ENCODE measurements at regions not wholly inside any gene's neighbourhood (a gene's known extent, or its start where the extent isn't known, plus 50 kb on each side); places are given as distances from the start of the nearest gene placed in this dataset.

GRCh38 chr10:108187408-108188012 is 1023.0 kb upstream of the SORCS1 start:
- Histone ChIP-seq H3K4me1 (no peaks in the 10 kb centered on the region), H3K4me3 (no peak overlapping the region), H3K27me3 (no peaks in the 10 kb centered on the region), H3K27ac (no peak overlapping the region), H3K9me3 (no peaks in the 10 kb centered on the region), H3K36me3 (no peaks in the 10 kb centered on the region)
- no peak for DNase-seq
- TF ChIP-seq CTCF (IDR thresholded peaks at IDR 0.05): no peak
- intact Hi-C loops (cut with DNase I; ENCODE audit: low total_unique reads): no loop called here

- Histone ChIP-seq H3K27me3 (no peaks in the 10 kb centered on the region), H3K27ac (no peak overlapping the region), H3K4me1 (no peaks in the 10 kb centered on the region), H3K9me3 (no peaks in the 10 kb centered on the region), H3K36me3 (no peaks in the 10 kb centered on the region), H3K4me3 (no peak overlapping the region)
- TF ChIP-seq CTCF (IDR thresholded peaks at IDR 0.05): no peak
- intact Hi-C loops (cut with DNase I; ENCODE audit: low total_unique reads): no loop called here
- DNase-seq: no peak
Observed at GRCh38 chr10:108184114-108184513, 1019.6 kb upstream of the SORCS1 start.

- no peaks in the 10 kb centered on the region for H3K9me3 ChIP-seq
- no peak for TF ChIP-seq CTCF (IDR thresholded peaks at IDR 0.05)
- no peaks in the 10 kb centered on the region for H3K27me3 ChIP-seq
- no peaks in the 10 kb centered on the region for H3K36me3 ChIP-seq
- no peaks in the 10 kb centered on the region for H3K4me1 ChIP-seq
- H3K27ac ChIP-seq: no peak overlapping the region
- no peak overlapping the region for H3K4me3 ChIP-seq
- DNase-seq: no peak
- intact Hi-C loops (cut with DNase I; ENCODE audit: low total_unique reads): no loop called here
Observed at GRCh38 chr10:108180878-108181277, 1016.4 kb upstream of the SORCS1 start.

GRCh38 chr10:108169846-108170245 is 1005.3 kb upstream of the SORCS1 start:
- intact Hi-C loops (cut with DNase I; ENCODE audit: low total_unique reads): no loop called here
- no peak for TF ChIP-seq CTCF (IDR thresholded peaks at IDR 0.05)
- Histone ChIP-seq H3K4me3 (no peak overlapping the region), H3K36me3 (no peaks in the 10 kb centered on the region), H3K27ac (no peak overlapping the region), H3K9me3 (no peaks in the 10 kb centered on the region), H3K27me3 (no peaks in the 10 kb centered on the region), H3K4me1 (no peaks in the 10 kb centered on the region)
- no peak for DNase-seq

- H3K9me3 ChIP-seq: no peaks in the 10 kb centered on the region
- H3K4me1 ChIP-seq: no peaks in the 10 kb centered on the region
- DNase-seq: no peak
- no peak overlapping the region for H3K4me3 ChIP-seq
- no peak overlapping the region for H3K27ac ChIP-seq
- TF ChIP-seq CTCF (IDR thresholded peaks at IDR 0.05): no peak
- no peaks in the 10 kb centered on the region for H3K36me3 ChIP-seq
- intact Hi-C loops (cut with DNase I; ENCODE audit: low total_unique reads): no loop called here
- H3K27me3 ChIP-seq: no peaks in the 10 kb centered on the region
Observed at GRCh38 chr10:108167766-108168165, 1003.3 kb upstream of the SORCS1 start.

- intact Hi-C loops (cut with DNase I; ENCODE audit: low total_unique reads): no loop called here
- Histone ChIP-seq H3K9me3 (no peaks in the 10 kb centered on the region), H3K36me3 (no peaks in the 10 kb centered on the region), H3K27ac (no peak overlapping the region), H3K4me1 (no peaks in the 10 kb centered on the region), H3K4me3 (no peak overlapping the region), H3K27me3 (no peaks in the 10 kb centered on the region)
- no peak for DNase-seq
- no peak for TF ChIP-seq CTCF (IDR thresholded peaks at IDR 0.05)
Observed at GRCh38 chr10:108166401-108166800, 1001.9 kb upstream of the SORCS1 start.
